MM.1S (cell line): ENCODE measurements at regions not wholly inside any gene's neighbourhood (a gene's known extent, or its start where the extent isn't known, plus 50 kb on each side); places are given as distances from the start of the nearest gene placed in this dataset.

ENCODE experiments used
- EZH2 ChIP-seq: fragments of 300-600 bp; sonication (generic); optimal IDR thresholded peaks from 2 replicates; pipeline ENCODE3; 2017; ENCODE audit warnings: low read depth, mild to moderate bottlenecking, antibody characterized with exemption, low read length, mixed read lengths
- EZH2phosphoT487 ChIP-seq: fragments of 300-600 bp; sonication (generic); IDR thresholded peaks from 2 replicates; pipeline ENCODE4 v1.6.1; 2018; ENCODE audit warnings: antibody characterized with exemption, low read length
- TF ChIP-seq, protein P1 (sequence below): fragments of 300-600 bp; sonication (generic); IDR thresholded peaks from 2 replicates; pipeline ENCODE4 v1.5.1; 2016; ENCODE audit warnings: antibody characterized with exemption, low read length, mixed read lengths

- TF ChIP-seq, protein P1, sequence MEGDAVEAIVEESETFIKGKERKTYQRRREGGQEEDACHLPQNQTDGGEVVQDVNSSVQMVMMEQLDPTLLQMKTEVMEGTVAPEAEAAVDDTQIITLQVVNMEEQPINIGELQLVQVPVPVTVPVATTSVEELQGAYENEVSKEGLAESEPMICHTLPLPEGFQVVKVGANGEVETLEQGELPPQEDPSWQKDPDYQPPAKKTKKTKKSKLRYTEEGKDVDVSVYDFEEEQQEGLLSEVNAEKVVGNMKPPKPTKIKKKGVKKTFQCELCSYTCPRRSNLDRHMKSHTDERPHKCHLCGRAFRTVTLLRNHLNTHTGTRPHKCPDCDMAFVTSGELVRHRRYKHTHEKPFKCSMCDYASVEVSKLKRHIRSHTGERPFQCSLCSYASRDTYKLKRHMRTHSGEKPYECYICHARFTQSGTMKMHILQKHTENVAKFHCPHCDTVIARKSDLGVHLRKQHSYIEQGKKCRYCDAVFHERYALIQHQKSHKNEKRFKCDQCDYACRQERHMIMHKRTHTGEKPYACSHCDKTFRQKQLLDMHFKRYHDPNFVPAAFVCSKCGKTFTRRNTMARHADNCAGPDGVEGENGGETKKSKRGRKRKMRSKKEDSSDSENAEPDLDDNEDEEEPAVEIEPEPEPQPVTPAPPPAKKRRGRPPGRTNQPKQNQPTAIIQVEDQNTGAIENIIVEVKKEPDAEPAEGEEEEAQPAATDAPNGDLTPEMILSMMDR = no peak
- TF ChIP-seq EZH2 (no peak), EZH2phosphoT487 (no peak)
Measured at GRCh38 chr14:65211341-65211987, 109.1 kb upstream of the MAX start.
